D721Med (cell line): ENCODE measurements at regions not wholly inside any gene's neighbourhood (a gene's known extent, or its start where the extent isn't known, plus 50 kb on each side); places are given as distances from the start of the nearest gene placed in this dataset.

Source experiments
- DNase-seq: peaks from one replicate; pipeline ENCODE4 v3.0.0; 2011; ENCODE audit warnings: low spot score; ENCODE audit not compliant: insufficient read length
- FAIRE-seq: peaks from 2 replicates; lab custom pipeline; 2011; peaks lifted over from hg19 to GRCh38; lab: Jason Lieb, UNC
- TF ChIP-seq, protein P1 (sequence below): IDR thresholded peaks from 2 replicates; pipeline ENCODE4 v1.5.1; 2012; ENCODE audit warnings: mild to moderate bottlenecking, control low read depth; ENCODE audit not compliant: insufficient read depth; ENCODE audit errors: missing control alignments

- no peak for DNase-seq
- FAIRE-seq = no peak
- TF ChIP-seq, protein P1, sequence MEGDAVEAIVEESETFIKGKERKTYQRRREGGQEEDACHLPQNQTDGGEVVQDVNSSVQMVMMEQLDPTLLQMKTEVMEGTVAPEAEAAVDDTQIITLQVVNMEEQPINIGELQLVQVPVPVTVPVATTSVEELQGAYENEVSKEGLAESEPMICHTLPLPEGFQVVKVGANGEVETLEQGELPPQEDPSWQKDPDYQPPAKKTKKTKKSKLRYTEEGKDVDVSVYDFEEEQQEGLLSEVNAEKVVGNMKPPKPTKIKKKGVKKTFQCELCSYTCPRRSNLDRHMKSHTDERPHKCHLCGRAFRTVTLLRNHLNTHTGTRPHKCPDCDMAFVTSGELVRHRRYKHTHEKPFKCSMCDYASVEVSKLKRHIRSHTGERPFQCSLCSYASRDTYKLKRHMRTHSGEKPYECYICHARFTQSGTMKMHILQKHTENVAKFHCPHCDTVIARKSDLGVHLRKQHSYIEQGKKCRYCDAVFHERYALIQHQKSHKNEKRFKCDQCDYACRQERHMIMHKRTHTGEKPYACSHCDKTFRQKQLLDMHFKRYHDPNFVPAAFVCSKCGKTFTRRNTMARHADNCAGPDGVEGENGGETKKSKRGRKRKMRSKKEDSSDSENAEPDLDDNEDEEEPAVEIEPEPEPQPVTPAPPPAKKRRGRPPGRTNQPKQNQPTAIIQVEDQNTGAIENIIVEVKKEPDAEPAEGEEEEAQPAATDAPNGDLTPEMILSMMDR = no peak
Observed at GRCh38 chr4:154044742-154045485, 256.0 kb upstream of the SFRP2 start.

GRCh38 chr4:154044108-154044531, 255.2 kb upstream of the SFRP2 start:
- DNase-seq (no peak), FAIRE-seq (no peak)
- TF ChIP-seq, protein P1 = no peak

- TF ChIP-seq, protein P1 = no peak
- DNase-seq (no peak), FAIRE-seq (no peak)
Observed at GRCh38 chr4:154041640-154042039, 252.8 kb upstream of the SFRP2 start.

DNA sequence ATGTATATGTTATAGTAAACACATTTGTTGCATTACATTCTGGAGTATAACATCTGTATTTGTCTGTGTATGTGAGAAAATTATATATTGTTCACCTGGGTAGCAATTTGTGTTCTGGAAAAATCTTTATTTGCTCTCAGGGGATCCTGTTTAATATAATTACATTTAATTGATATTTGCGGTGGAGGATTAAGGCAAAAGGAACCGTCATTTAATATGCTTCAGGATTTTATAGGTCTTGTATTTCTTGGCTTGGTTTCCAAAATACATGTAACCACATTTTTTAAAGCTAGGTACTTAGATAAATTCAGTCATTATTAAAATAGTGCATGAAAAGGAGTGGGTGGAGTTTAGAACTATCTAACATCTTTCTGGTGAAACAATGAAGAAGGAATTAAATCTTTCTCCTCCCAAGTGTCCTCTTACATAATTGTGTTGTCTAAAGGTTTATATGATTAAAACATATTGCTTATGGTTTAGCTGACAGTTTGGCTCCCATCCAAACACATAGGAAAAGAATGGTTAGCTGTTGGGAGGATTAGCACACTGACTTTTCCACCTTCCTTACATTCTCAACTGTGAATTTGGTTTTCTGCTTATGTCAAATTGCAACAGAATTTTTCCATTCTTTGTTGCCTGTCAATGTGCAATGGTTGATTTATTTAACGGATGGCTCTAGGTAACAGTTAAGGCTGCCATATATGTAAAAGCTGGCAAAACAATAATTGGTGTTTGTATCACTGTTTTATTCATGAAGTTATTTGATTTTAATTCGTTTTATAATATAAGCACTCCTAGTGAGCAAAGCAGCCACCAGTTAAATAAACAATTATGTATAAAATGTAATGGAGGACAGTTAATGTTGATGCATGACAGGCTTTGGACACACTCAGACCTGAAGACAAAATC, 250.8 kb upstream of the SFRP2 start:
- no peak for DNase-seq
- FAIRE-seq = peak; percentile 61
- TF ChIP-seq, protein P1 = no peak

DNA sequence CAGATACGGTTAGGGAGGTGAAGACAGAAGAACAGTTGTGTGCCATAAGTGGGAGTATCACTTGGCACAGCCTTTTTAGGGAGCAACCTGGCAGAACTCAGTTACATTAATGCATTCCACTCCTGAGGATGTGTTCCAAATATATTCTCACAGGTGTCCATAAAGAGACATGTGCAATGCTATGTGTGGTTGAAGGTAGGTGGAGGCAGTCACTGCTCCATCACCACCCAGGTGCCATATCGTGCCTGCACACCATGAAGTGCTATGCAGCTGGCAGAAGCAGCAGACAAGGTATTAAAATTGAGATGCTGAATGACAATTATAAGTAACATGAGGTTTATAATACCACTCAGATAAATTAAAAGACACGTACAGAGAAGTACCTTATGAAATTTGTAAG, 248.0 kb upstream of the SFRP2 start:
- FAIRE-seq = no peak
- TF ChIP-seq, protein P1 = no peak
- no peak for DNase-seq

GRCh38 chr4:154035341-154035740, 246.5 kb upstream of the SFRP2 start:
- TF ChIP-seq, protein P1 = no peak
- DNase-seq (no peak), FAIRE-seq (no peak)
